B cell (primary cell): ENCODE measurements at regions not wholly inside any gene's neighbourhood (a gene's known extent, or its start where the extent isn't known, plus 50 kb on each side); places are given as distances from the start of the nearest gene placed in this dataset.

Experiments used
- ATAC-seq: fragments of 200-7000 bp; cut with Tn5 transposase; one replicate; pipeline ENCODE4 v1.10.0; 2021; ENCODE audit warnings: low read depth, mild to moderate bottlenecking, moderate number of reproducible peaks, moderate library complexity
- CTCF ChIA-PET: fragments of 350-600 bp; sonication (Branson Sonifier 250); formaldehyde crosslinking; loops from one replicate; lab custom pipeline; 2021; ENCODE audit warnings: antibody characterized with exemption, inconsistent platforms; lab: Charles Lee
- POLR2A ChIA-PET: fragments of 350-600 bp; sonication (Branson Sonifier 250); formaldehyde crosslinking; loops from one replicate; lab custom pipeline; 2021; ENCODE audit warnings: antibody characterized with exemption; lab: Charles Lee
- DNase-seq: peaks from one replicate; pipeline ENCODE4 v3.0.0; 2013
- H2AFZ ChIP-seq: 2 replicates; pipeline ENCODE4 v1.6.1; 2012; ENCODE audit warnings: mild to moderate bottlenecking, low read depth, low read length; ENCODE audit not compliant: insufficient read depth, poor library complexity, severe bottlenecking
- H3K27ac ChIP-seq, 2 donors: 1 replicate in 1 of 2; 2 replicates in 1 of 2; pipeline ENCODE4 v1.5.1; 2012 to 2013; ENCODE audit warnings: low read length in 2 of 2, mild to moderate bottlenecking in 2 of 2, moderate library complexity in 1 of 2
- H3K27me3 ChIP-seq, 4 experiments: fragments of 200-600 bp in 1 of 4; sonication (generic) in 1 of 4; replicated peaks in 1 of 4; 1 replicate in 2 of 4; 2 replicates in 2 of 4; pipeline versions ENCODE4 v1.6.1 to v1.7.0; 2013 to 2016; ENCODE audit warnings: low read length in 3 of 4, mild to moderate bottlenecking in 2 of 4, mixed read lengths in 1 of 4, moderate library complexity in 1 of 4; ENCODE audit not compliant: insufficient read depth in 4 of 4, control insufficient read depth in 3 of 4; ENCODE audit errors: control extremely low read depth in 1 of 4
- H3K36me3 ChIP-seq, 2 experiments: replicated peaks in 1 of 2; 1 replicate in 1 of 2; 2 replicates in 1 of 2; pipeline versions ENCODE4 v1.6.1 to v1.7.1; 2013; ENCODE audit warnings: low read length in 1 of 2; ENCODE audit not compliant: insufficient read depth in 2 of 2, control insufficient read depth in 1 of 2; ENCODE audit errors: control extremely low read depth in 1 of 2, extremely low read depth in 1 of 2
- H3K4me1 ChIP-seq, 2 donors: fragments of 200-600 bp in 1 of 2; sonication (generic) in 1 of 2; 1 replicate in 1 of 2; 2 replicates in 1 of 2; pipeline versions ENCODE4 v1.5.1 to v1.6.1; 2013 to 2017; ENCODE audit warnings: low read length in 2 of 2; ENCODE audit not compliant: control insufficient read depth in 2 of 2, insufficient read depth in 2 of 2
- H3K4me2 ChIP-seq: replicated peaks from 2 replicates; pipeline ENCODE3; 2012; ENCODE audit warnings: mild to moderate bottlenecking, low read depth, low read length; ENCODE audit not compliant: poor library complexity, severe bottlenecking
- H3K4me3 ChIP-seq, 5 experiments: fragments of 200-600 bp in 1 of 5; sonication (generic) in 1 of 5; 1 replicate in 3 of 5; 2 replicates in 2 of 5; pipeline versions ENCODE4 v1.5.1 to v1.7.0; 2011 to 2016; ENCODE audit warnings: low read length in 4 of 5, mild to moderate bottlenecking in 4 of 5, low read depth in 2 of 5, control low read depth in 1 of 5, moderate library complexity in 1 of 5; ENCODE audit not compliant: insufficient read depth in 1 of 5; ENCODE audit errors: control extremely low read depth in 1 of 5, extremely low read depth in 1 of 5
- H3K79me2 ChIP-seq: fragments of 200-600 bp; sonication (generic); one replicate; pipeline ENCODE4 v1.6.0; 2016; ENCODE audit warnings: low read length; ENCODE audit not compliant: control insufficient read depth, insufficient read depth
- H3K9ac ChIP-seq: fragments of 200-600 bp; sonication (generic); 2 replicates; pipeline ENCODE4 v1.6.1; 2017; ENCODE audit warnings: mild to moderate bottlenecking, low read length, moderate library complexity
- H3K9me3 ChIP-seq, 3 donors: one replicate each; pipeline versions ENCODE4 v1.6.1 to v1.7.1; 2013; ENCODE audit warnings: low read length in 2 of 3; ENCODE audit not compliant: control insufficient read depth in 2 of 3, insufficient read depth in 1 of 3; ENCODE audit errors: control extremely low read depth in 1 of 3
- H4K20me1 ChIP-seq: 2 replicates; pipeline ENCODE4 v1.6.0; 2012; ENCODE audit warnings: mild to moderate bottlenecking, low read length; ENCODE audit not compliant: insufficient read depth, control insufficient read depth, poor library complexity, severe bottlenecking
- H3K27ac Mint-ChIP-seq: one replicate; pipeline ENCODE4 v1.8.0; 2021; ENCODE audit warnings: mixed read lengths
- H3K27me3 Mint-ChIP-seq: one replicate; pipeline ENCODE4 v1.8.0; 2021; ENCODE audit warnings: mixed read lengths
- H3K4me1 Mint-ChIP-seq: one replicate; pipeline ENCODE4 v1.8.0; 2021; ENCODE audit warnings: mixed read lengths
- H3K4me3 Mint-ChIP-seq: one replicate; pipeline ENCODE4 v1.8.0; 2021; ENCODE audit warnings: mixed read lengths
- H3K9me3 Mint-ChIP-seq: one replicate; pipeline ENCODE4 v1.8.0; 2022; ENCODE audit warnings: mixed read lengths; ENCODE audit not compliant: insufficient read depth
- EZH2 ChIP-seq: IDR thresholded peaks from 2 replicates; pipeline ENCODE4 v1.6.1; 2012; ENCODE audit warnings: borderline replicate concordance, low read depth, mild to moderate bottlenecking, moderate library complexity, low read length; ENCODE audit not compliant: insufficient read depth, poor library complexity, severe bottlenecking
- WGBS: methylation state at CpG from one replicate; pipeline ENCODE4 v1.1.5; 2013; ENCODE audit warnings: missing lambda C conversion rate; ENCODE audit not compliant: insufficient coverage; 5-methylcytosine and 5-hydroxymethylcytosine counted together
- intact Hi-C: fragments of 100-400 bp; cut with micrococcal nuclease; formaldehyde crosslinking; loops from one replicate; pipeline ENCODE4 v1.10.0; 2022
- TF ChIP-seq, protein P1 (sequence below): fragments of 200-600 bp; IDR thresholded peaks from one replicate; pipeline ENCODE4 v1.8.0; 2022; ENCODE audit warnings: antibody characterized with exemption, mild to moderate bottlenecking

DNA sequence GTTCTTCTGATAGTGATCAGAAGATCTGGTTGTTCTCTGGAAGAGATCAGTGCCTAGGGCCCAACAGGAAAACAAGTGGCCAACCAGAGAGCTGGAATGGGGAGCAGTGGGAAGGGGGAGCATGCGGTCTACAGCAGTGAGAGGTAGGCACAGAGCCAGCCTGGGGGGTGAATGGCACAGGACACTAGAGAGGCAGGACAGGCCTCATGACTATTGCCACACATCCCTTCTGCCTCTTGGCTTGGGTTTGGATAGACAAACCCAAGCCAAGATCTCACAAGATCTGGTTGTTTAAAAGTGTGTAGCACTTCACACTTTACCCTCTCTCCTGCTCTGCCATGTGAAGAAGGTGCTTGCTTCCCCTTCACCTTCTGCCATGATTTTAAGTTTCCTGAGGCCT, 224.4 kb downstream of the ARHGAP12 start:
- Histone ChIP-seq H3K36me3 (no peaks in the 10 kb centered on the region), H3K4me1 (peaks cover 47 to 54% of the 10 kb centered on the region in 2 donors), H3K4me3 (no peak overlapping the region), H3K4me2 (no peak overlapping the region), H3K9me3 (peaks cover 0 to 13% (median 4%) of the 10 kb centered on the region in 3 donors), H2AFZ (no peak overlapping the region), H3K27me3 (no peaks in the 10 kb centered on the region), H3K27ac (no peak overlapping the region), H3K9ac (no peak overlapping the region), H3K79me2 (no peaks in the 10 kb centered on the region), H4K20me1 (no peaks in the 10 kb centered on the region)
- Mint-ChIP-seq H3K4me3 (no peak overlapping the region), H3K27ac (peak overlapping the region; percentile 8), H3K9me3 (no peaks in the 10 kb centered on the region), H3K4me1 (peaks cover 63% of the 10 kb centered on the region), H3K27me3 (no peaks in the 10 kb centered on the region)
- ATAC-seq = no peak
- DNase-seq = no peak
- intact Hi-C loops = no loop called here
- ChIA-PET POLR2A (no interaction called here), CTCF (no interaction called here)
- WGBS = no CpG with 5 or more reads among the region's 1 CpG
- TF ChIP-seq, protein P1, sequence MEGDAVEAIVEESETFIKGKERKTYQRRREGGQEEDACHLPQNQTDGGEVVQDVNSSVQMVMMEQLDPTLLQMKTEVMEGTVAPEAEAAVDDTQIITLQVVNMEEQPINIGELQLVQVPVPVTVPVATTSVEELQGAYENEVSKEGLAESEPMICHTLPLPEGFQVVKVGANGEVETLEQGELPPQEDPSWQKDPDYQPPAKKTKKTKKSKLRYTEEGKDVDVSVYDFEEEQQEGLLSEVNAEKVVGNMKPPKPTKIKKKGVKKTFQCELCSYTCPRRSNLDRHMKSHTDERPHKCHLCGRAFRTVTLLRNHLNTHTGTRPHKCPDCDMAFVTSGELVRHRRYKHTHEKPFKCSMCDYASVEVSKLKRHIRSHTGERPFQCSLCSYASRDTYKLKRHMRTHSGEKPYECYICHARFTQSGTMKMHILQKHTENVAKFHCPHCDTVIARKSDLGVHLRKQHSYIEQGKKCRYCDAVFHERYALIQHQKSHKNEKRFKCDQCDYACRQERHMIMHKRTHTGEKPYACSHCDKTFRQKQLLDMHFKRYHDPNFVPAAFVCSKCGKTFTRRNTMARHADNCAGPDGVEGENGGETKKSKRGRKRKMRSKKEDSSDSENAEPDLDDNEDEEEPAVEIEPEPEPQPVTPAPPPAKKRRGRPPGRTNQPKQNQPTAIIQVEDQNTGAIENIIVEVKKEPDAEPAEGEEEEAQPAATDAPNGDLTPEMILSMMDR = no peak
- no peak for TF ChIP-seq EZH2

DNA sequence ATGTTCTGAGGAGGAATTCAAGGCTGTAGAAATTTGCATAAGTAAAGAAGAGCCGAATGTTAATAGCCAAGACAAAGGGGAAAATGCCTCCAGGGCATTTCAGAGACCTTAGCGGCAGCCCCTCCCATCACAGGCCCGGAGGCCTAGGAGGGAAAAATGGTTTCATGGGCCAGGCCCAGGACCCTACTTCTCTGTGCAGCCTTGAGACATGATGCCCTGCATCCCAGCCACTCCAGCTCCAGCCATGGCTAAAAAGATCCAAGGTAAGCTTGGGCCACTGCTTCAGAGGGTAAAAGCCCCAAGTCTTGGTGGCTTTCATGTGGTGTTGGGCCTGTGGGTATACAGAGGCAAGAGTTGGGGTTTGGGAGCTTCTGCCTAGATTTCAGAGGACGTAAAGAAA, 225.7 kb downstream of the ARHGAP12 start:
- no peak overlapping the region for H2AFZ ChIP-seq
- no peaks in the 10 kb centered on the region for H3K79me2 ChIP-seq
- H3K27ac ChIP-seq = no peak overlapping the region
- TF ChIP-seq EZH2 = no peak
- TF ChIP-seq, protein P1 = no peak
- WGBS = 94% methylated on average over 2 of the region's 4 CpGs
- Mint-ChIP-seq H3K27me3 (no peaks in the 10 kb centered on the region), H3K27ac (no peak overlapping the region), H3K9me3 (no peaks in the 10 kb centered on the region), H3K4me1 (peaks cover 55% of the 10 kb centered on the region), H3K4me3 (no peak overlapping the region)
- no peak overlapping the region for H3K9ac ChIP-seq
- POLR2A ChIA-PET = no interaction called here
- DNase-seq (no peak), ATAC-seq (no peak)
- no peaks in the 10 kb centered on the region for H3K36me3 ChIP-seq
- intact Hi-C loops = no loop called here
- CTCF ChIA-PET = no interaction called here
- no peak overlapping the region for H3K4me2 ChIP-seq
- H4K20me1 ChIP-seq = no peaks in the 10 kb centered on the region
- no peak overlapping the region for H3K4me3 ChIP-seq
- peaks cover 0 to 13% (median 4%) of the 10 kb centered on the region in 3 donors for H3K9me3 ChIP-seq
- H3K27me3 ChIP-seq = no peaks in the 10 kb centered on the region
- peaks cover 40 to 45% of the 10 kb centered on the region in 2 donors for H3K4me1 ChIP-seq
